ENCODE measurements at regions not wholly inside any gene's neighbourhood (a gene's known extent, or its start where the extent isn't known, plus 50 kb on each side); places are given as distances from the start of the nearest gene placed in this dataset.
"Not testable (repeated sequence)": the region's sequence is repeated elsewhere in the genome, so short reads cannot be mapped to it uniquely, and the experiment has no call there.

GRCh38 chr5:14929293-14930065, 57.9 kb upstream of the ANKH start:
- H3K4me1 Mint-ChIP-seq = peaks cover 38% of the 10 kb centered on the region
- no peaks in the 10 kb centered on the region for H3K36me3 Mint-ChIP-seq (ENCODE audit: low read depth)
- no peaks in the 10 kb centered on the region for H3K9me3 Mint-ChIP-seq

GRCh38 chr5:14928661-14929060, 57.1 kb upstream of the ANKH start:
- Mint-ChIP-seq H3K36me3 (ENCODE audit: low read depth) (no peaks in the 10 kb centered on the region), H3K27me3 (no peaks in the 10 kb centered on the region), H3K4me3 (no peak overlapping the region), H3K27ac (no peak overlapping the region), H3K4me1 (peaks cover 42% of the 10 kb centered on the region), H3K9me3 (no peaks in the 10 kb centered on the region)
- intact Hi-C loops (cut with micrococcal nuclease) = loop anchor here (5.0 to 10.0 kb wide), 4 partner anchors 74 to 514 kb away; no protein-coding TSS in a partner anchor
- DNase-seq = no peak

More at GRCh38 chr5:14929293-14930065, 57.9 kb upstream of the ANKH start:
- intact Hi-C loops (cut with micrococcal nuclease) = loop anchor here (5.0 to 10.0 kb wide), 4 partner anchors 73 to 515 kb away; no protein-coding TSS in a partner anchor
- Mint-ChIP-seq H3K4me3 (no peak overlapping the region), H3K27ac (no peak overlapping the region), H3K27me3 (no peaks in the 10 kb centered on the region)
- no peak for DNase-seq

- Mint-ChIP-seq H3K36me3 (ENCODE audit: low read depth) (no peaks in the 10 kb centered on the region), H3K27ac (peak overlapping the region; percentile 87), H3K9me3 (no peaks in the 10 kb centered on the region), H3K4me1 (peaks cover 52% of the 10 kb centered on the region), H3K4me3 (peak overlapping the region; percentile 60), H3K27me3 (no peaks in the 10 kb centered on the region)
- intact Hi-C loops (cut with micrococcal nuclease) = loop anchor here (5.0 to 10.0 kb wide), 4 partner anchors 77 to 511 kb away; no protein-coding TSS in a partner anchor
- DNase-seq = no peak
These were observed 53.7 kb upstream of the ANKH start for GRCh38 chr5:14925326-14925725.

- not testable (repeated sequence) for DNase-seq; H3K27ac Mint-ChIP-seq; H3K36me3 Mint-ChIP-seq (ENCODE audit: low read depth); H3K4me3 Mint-ChIP-seq; H3K9me3 Mint-ChIP-seq; H3K27me3 Mint-ChIP-seq
- peaks cover 55% of the 10 kb centered on the region for H3K4me1 Mint-ChIP-seq
- intact Hi-C loops (cut with micrococcal nuclease) = loop anchor here (10.0 kb wide), 1 partner anchor 508 kb away; no protein-coding TSS in a partner anchor
These were observed 51.4 kb upstream of the ANKH start for GRCh38 chr5:14922952-14923351.

- no peaks in the 10 kb centered on the region for H3K9me3 Mint-ChIP-seq
- peak overlapping the region; percentile 9 for H3K27ac Mint-ChIP-seq
- H3K4me3 Mint-ChIP-seq = no peak overlapping the region
- DNase-seq = no peak
- no peaks in the 10 kb centered on the region for H3K36me3 Mint-ChIP-seq (ENCODE audit: low read depth)
- intact Hi-C loops (cut with micrococcal nuclease) = loop anchor here (10.0 kb wide), 1 partner anchor 508 kb away; no protein-coding TSS in a partner anchor
- peaks cover 53% of the 10 kb centered on the region for H3K4me1 Mint-ChIP-seq
- no peaks in the 10 kb centered on the region for H3K27me3 Mint-ChIP-seq
These were observed 50.9 kb upstream of the ANKH start for GRCh38 chr5:14922456-14922855.
